Left renal pelvis (tissue), 4 donors: ENCODE measurements at regions not wholly inside any gene's neighbourhood (a gene's known extent, or its start where the extent isn't known, plus 50 kb on each side); places are given as distances from the start of the nearest gene placed in this dataset.

ENCODE experiments used
- DNase-seq, 4 donors: peaks; one replicate each; pipeline ENCODE4 v3.0.0-alpha.2; 2013; ENCODE audit warnings: low read depth in 4 of 4, low spot score in 3 of 4

GRCh38 chr4:71236226-71236625 is 102.6 kb upstream of the SLC4A4 start:
- DNase-seq: no peak

GRCh38 chr4:71237641-71238040 is 101.2 kb upstream of the SLC4A4 start:
- no peak for DNase-seq

GRCh38 chr4:71239365-71239764 is 99.5 kb upstream of the SLC4A4 start:
- no peak for DNase-seq

GRCh38 chr4:71240094-71240493 is 98.7 kb upstream of the SLC4A4 start:
- no peak for DNase-seq

- no peak for DNase-seq
Observed at GRCh38 chr4:71241501-71242288, 97.1 kb upstream of the SLC4A4 start.

- DNase-seq: no peak
Observed at GRCh38 chr4:71243091-71243833, 95.6 kb upstream of the SLC4A4 start.

- DNase-seq: no peak
Observed at GRCh38 chr4:71247706-71248105, 91.1 kb upstream of the SLC4A4 start.

- no peak for DNase-seq
Observed at GRCh38 chr4:71251261-71251660, 87.6 kb upstream of the SLC4A4 start.

- DNase-seq: no peak
Observed at GRCh38 chr4:71253545-71253944, 85.3 kb upstream of the SLC4A4 start.

- DNase-seq: no peak
Observed at GRCh38 chr4:71254451-71255012, 84.3 kb upstream of the SLC4A4 start.

- no peak for DNase-seq
Observed at GRCh38 chr4:71255976-71256375, 82.8 kb upstream of the SLC4A4 start.

- no peak for DNase-seq
Observed at GRCh38 chr4:71257761-71258160, 81.1 kb upstream of the SLC4A4 start.

- DNase-seq: no peak
Observed at GRCh38 chr4:71258323-71258722, 80.5 kb upstream of the SLC4A4 start.

GRCh38 chr4:71259280-71259679 is 79.5 kb upstream of the SLC4A4 start:
- DNase-seq: no peak

GRCh38 chr4:71259911-71260331 is 78.9 kb upstream of the SLC4A4 start:
- no peak for DNase-seq

GRCh38 chr4:71260544-71260943 is 78.3 kb upstream of the SLC4A4 start:
- no peak for DNase-seq

GRCh38 chr4:71261001-71261400 is 77.8 kb upstream of the SLC4A4 start:
- no peak for DNase-seq

- no peak for DNase-seq
Observed at GRCh38 chr4:71261633-71262121, 77.1 kb upstream of the SLC4A4 start.

- no peak for DNase-seq
Observed at GRCh38 chr4:71262161-71262560, 76.7 kb upstream of the SLC4A4 start.

GRCh38 chr4:71266090-71266794 is 72.6 kb upstream of the SLC4A4 start:
- DNase-seq: no peak

GRCh38 chr4:71267244-71267643 is 71.6 kb upstream of the SLC4A4 start:
- no peak for DNase-seq
